LNCaP clone FGC (cell line): ENCODE measurements at regions not wholly inside any gene's neighbourhood (a gene's known extent, or its start where the extent isn't known, plus 50 kb on each side); places are given as distances from the start of the nearest gene placed in this dataset.

Experiments used
- DNase-seq: peaks from one replicate; pipeline ENCODE4 v3.0.0-alpha.2; 2011; ENCODE audit warnings: low read depth
- H3K4me3 ChIP-seq: 2 replicates; pipeline ENCODE4 v1.5.1; 2011; ENCODE audit warnings: mild to moderate bottlenecking, low read depth, low read length, control low read depth
- TF ChIP-seq, protein P1 (sequence below): IDR thresholded peaks from 2 replicates; pipeline ENCODE4 v1.5.1; 2012; ENCODE audit warnings: mild to moderate bottlenecking; ENCODE audit not compliant: control insufficient read depth, insufficient read depth; ENCODE audit errors: extremely low read depth

DNA sequence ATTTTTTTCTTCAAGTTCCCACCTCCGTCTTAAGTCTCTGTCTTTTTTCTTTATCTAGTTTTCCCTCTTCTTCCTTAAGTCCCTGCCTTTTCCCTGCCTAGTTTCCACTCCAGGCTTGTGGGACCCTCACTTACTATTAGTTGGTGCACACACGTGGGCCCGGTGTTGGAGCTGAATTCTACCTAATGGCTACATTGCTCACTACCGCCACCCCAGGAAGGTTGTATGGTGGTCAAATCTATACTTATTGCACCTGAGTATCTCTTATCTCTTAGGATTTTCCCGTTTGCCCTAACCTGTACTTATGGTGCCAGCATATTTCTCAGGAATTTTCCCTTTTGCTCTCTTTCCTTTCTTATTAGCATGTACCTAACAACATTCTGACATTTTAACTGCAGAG, 692.8 kb downstream of the EPM2A start:
- DNase-seq = no peak
- TF ChIP-seq, protein P1, sequence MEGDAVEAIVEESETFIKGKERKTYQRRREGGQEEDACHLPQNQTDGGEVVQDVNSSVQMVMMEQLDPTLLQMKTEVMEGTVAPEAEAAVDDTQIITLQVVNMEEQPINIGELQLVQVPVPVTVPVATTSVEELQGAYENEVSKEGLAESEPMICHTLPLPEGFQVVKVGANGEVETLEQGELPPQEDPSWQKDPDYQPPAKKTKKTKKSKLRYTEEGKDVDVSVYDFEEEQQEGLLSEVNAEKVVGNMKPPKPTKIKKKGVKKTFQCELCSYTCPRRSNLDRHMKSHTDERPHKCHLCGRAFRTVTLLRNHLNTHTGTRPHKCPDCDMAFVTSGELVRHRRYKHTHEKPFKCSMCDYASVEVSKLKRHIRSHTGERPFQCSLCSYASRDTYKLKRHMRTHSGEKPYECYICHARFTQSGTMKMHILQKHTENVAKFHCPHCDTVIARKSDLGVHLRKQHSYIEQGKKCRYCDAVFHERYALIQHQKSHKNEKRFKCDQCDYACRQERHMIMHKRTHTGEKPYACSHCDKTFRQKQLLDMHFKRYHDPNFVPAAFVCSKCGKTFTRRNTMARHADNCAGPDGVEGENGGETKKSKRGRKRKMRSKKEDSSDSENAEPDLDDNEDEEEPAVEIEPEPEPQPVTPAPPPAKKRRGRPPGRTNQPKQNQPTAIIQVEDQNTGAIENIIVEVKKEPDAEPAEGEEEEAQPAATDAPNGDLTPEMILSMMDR = no peak
- H3K4me3 ChIP-seq = no peak overlapping the region

DNA sequence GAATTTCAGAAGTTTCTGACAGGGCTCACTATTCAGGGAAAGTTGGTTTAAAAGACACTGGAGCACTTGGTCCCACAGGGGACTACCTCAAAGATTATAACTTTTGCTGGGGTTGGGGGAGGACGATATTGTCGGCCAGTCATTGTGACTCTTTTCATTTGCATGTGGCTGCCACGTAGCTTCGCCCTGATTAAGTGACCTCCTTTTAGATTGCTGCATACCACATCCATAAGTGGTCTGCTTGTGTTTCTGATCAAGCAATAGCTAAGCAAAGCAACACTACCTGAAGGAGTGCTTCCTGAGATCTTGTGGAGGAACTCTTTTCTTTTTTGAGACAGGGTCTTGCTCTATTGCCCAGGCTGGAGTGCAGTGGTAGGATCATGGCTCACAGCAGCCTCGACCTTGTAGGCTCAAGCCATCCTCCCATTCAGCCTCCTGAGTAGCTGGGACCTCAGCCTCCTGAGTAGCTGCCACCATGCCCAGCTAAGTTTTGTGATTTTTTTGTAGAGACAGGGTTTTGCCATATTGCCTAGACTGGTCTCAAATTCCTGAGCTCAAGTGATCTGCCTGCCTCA, 691.3 kb downstream of the EPM2A start:
- no peak for DNase-seq
- TF ChIP-seq, protein P1 = no peak
- no peak overlapping the region for H3K4me3 ChIP-seq

DNA sequence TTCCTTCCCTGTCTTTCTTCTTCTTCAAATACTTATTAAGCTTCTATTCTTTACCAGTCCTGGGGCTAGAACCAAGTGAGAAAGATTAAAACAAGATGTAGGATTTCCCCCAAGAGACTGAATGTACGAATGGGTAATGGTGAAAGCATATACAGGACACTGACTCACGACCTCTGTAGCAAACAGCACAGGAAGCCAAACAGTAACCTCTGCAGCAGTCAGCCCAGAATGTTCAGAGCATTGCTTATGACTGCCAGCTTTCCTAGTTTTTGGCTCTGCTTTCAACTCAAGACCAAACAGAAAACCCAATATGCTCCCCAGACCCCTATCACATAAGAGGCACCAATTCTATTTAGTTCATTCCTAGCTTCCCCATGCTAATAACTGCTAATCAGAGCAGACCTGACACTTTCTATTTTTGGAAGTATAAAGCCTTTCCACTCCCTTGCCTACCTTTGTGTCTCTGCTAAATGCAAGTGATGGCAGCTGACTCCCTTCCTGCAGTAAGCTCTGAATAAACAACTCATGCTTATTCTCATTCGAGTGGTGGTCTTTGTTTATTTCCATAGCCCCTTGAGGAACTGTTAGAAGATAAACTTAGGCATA, 690.6 kb downstream of the EPM2A start:
- DNase-seq = no peak
- TF ChIP-seq, protein P1 = no peak
- no peak overlapping the region for H3K4me3 ChIP-seq

GRCh38 chr6:145045582-145045981, 689.7 kb downstream of the EPM2A start:
- TF ChIP-seq, protein P1 = no peak
- DNase-seq = no peak
- H3K4me3 ChIP-seq = no peak overlapping the region

DNA sequence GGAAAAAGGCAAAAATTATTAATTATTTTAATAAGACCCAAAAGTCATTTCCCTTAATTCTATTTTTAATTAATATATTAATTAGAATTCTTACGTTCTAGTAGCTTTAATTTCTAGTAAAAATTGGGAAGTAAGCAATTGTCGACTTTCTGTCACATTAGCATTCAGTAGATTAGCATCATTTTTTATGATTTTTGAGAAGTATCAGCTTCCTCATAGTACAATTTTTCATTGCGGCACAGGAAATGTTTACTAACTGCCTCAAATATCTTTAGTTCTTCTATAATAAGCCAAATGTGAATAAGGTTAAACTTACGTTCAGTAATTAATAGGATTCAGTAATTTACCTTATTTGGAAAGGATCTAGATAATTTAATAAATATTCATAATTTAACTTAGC, 687.4 kb downstream of the EPM2A start:
- DNase-seq = no peak
- no peak overlapping the region for H3K4me3 ChIP-seq
- TF ChIP-seq, protein P1 = no peak

DNA sequence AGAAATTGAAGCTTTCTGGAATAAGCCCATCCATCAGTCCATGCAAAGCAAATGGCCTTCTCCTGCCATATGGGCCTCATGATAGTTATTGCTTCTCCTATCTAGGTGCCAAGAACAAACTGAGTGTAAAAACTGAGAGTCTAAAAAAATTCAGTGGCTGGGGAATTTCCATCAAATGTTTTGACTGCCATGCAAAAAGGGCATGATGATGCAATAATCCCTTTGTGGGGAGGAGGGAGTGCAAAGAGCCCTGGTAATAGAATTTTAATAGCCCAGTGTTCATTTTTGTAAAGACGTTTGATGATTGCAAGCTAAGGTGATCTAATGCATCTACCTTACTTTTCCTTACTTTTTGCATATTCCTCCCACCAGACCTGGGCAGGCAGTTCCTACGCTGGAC, 683.7 kb downstream of the EPM2A start:
- no peak overlapping the region for H3K4me3 ChIP-seq
- TF ChIP-seq, protein P1 = no peak
- DNase-seq = no peak

DNA sequence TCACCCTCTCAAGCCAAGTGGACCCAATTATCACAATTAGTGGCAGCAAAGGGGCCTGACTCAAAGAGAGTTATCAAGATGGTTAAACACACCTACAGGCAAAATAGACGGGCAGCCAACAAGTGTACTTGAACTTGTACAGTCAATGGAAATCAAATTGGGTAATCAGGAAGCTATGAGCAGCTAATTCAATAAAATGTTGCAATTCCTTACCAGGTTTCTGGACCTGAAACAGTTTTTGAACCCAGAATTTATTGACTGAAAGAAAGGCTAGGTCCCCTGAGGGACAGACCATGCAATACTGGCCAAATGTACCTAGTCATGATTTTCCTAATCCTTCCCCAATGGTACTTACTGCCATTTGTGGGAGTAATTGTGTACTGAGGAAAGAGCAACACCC, 679.8 kb downstream of the EPM2A start:
- no peak overlapping the region for H3K4me3 ChIP-seq
- DNase-seq = no peak
- TF ChIP-seq, protein P1 = no peak
